GM10266 (cell line): ENCODE measurements at regions not wholly inside any gene's neighbourhood (a gene's known extent, or its start where the extent isn't known, plus 50 kb on each side); places are given as distances from the start of the nearest gene placed in this dataset.

Experiments used
- DNase-seq: peaks from one replicate; pipeline ENCODE4 v3.0.0; 2012; ENCODE audit errors: extremely low spot score
- CTCF ChIP-seq: IDR thresholded peaks from 2 replicates; pipeline ENCODE4 v1.5.1; 2012; ENCODE audit warnings: mild to moderate bottlenecking, low read depth; ENCODE audit not compliant: control insufficient read depth, insufficient read depth; ENCODE audit errors: missing control alignments

DNA sequence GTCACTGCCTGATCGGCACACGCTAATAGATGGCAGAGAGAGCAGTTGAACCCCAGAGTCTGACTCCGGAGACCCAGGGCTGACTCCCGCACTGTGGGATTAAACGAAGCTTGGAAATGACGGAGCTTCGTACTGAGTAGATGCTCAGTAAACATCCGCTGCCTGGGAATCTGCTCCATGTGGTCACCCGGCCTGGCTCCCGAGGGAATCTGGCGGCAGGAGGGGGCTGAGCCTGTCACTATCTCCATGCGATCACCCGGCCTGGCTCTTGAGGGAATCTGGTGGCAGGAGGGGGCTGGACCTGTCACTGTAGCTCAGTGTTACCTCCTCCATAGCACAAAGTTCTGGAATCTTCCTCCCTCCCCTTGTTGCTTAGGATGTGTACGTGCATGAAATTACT, 139.7 kb upstream of the CIBAR2 start:
- no peak for TF ChIP-seq CTCF
- DNase-seq = no peak

DNA sequence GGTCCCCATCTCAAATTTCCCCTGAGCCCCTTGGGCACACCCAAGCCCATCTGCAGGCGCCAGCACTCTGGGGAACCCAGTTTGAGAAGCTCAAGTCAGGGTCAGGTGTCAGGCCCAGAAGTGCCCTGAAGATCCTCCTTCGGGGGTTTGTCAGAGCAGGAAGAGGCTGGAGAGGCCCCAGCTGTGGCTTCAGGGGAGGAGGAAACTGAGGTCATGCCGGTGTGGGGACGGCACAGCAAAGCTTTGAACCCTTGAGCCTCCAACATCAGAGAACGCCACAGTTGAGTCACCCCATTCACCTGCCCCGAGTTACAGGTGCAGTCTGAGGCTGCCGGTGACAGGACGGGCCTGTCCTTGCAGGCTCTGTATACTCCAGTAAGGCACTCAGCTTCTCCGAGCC, 140.2 kb upstream of the CIBAR2 start:
- DNase-seq = peak; percentile 58
- TF ChIP-seq CTCF = no peak

GRCh38 chr16:85253084-85253941, 141.0 kb upstream of the CIBAR2 start:
- TF ChIP-seq CTCF = peak; percentile 99
- DNase-seq = peak; percentile 94

GRCh38 chr16:85254051-85254450, 141.8 kb upstream of the CIBAR2 start:
- no peak for TF ChIP-seq CTCF
- no peak for DNase-seq

DNA sequence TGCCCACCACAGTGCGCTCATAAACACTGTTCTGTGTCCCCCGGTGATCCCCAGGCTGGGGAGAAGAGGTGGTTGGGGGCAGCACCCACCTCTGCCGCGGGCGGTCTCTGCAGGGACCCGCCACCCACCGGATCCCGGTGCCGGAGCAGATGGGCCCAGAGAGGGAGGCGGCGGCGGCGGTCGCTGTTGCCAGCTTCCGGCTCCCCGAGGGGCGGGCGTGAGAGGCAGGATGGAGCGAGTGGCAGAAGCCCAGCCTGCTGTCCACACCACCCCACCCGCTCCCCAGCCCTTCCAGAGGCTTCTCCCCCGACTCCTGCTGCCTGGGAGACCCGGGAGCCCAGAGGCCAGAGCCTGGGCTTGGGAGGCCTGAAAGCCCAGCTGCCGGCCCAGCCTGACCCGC, 142.6 kb upstream of the CIBAR2 start:
- no peak for DNase-seq
- no peak for TF ChIP-seq CTCF

DNA sequence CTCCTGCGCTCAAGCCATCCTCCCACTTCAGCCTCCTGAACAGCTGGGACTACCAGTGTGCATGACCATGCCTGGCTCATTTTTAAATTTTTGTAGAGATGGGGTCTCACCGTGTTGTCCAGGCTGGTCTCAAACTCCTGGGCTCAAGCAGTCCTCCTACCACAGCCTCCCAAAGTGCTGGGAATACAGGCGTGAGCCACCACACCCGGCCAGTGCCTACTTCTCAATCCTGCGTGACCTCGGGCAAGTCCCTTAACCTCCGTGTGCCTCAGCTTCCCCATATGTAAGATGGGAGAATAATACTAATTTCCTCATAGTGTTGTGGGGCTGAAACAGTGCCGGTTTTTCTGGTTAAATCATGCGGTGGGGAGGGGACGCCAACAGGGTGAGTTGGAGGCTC, 143.5 kb upstream of the CIBAR2 start:
- no peak for TF ChIP-seq CTCF
- DNase-seq = no peak

- no peak for TF ChIP-seq CTCF
- DNase-seq = no peak
Measured at GRCh38 chr16:85256190-85256739, 144.0 kb upstream of the CIBAR2 start.
